HEK293 (cell line): ENCODE measurements at regions not wholly inside any gene's neighbourhood (a gene's known extent, or its start where the extent isn't known, plus 50 kb on each side); places are given as distances from the start of the nearest gene placed in this dataset.

ENCODE experiments used
- CTCF ChIA-PET: fragments of 350-600 bp; formaldehyde crosslinking; extraction: SDS; loops from one replicate; lab custom pipeline; 2021; ENCODE audit warnings: antibody characterized with exemption; lab: Yijun Ruan, JAX
- POLR2A ChIA-PET: fragments of 300-600 bp; formaldehyde crosslinking; extraction: SDS; loops from one replicate; lab custom pipeline; 2020; ENCODE audit warnings: antibody characterized with exemption, inconsistent platforms; lab: Yijun Ruan, JAX
- H3K27ac ChIP-seq: fragments of 200-500 bp; sonication (Bioruptor generic); 2 replicates; pipeline ENCODE4 v1.5.1; 2014; ENCODE audit warnings: low read depth, low read length, control low read depth, inconsistent platforms; ENCODE audit errors: extremely low read depth
- H3K36me3 ChIP-seq, 2 experiments: fragments of 200-500 bp in 1 of 2; sonication (Bioruptor generic) in 1 of 2; 1 replicate in 1 of 2; 2 replicates in 1 of 2; pipeline ENCODE4 v1.5.1; 2014 to 2017; ENCODE audit warnings: inconsistent platforms in 2 of 2, low read length in 2 of 2; ENCODE audit not compliant: control insufficient read depth in 2 of 2, insufficient read depth in 1 of 2
- H3K4me1 ChIP-seq: fragments of 200-500 bp; sonication (Bioruptor generic); 2 replicates; pipeline ENCODE4 v1.5.1; 2014; ENCODE audit warnings: mild to moderate bottlenecking, low read length, inconsistent platforms; ENCODE audit not compliant: control insufficient read depth, insufficient read depth
- H3K4me3 ChIP-seq: 2 replicates; pipeline ENCODE4 v1.5.1; 2011; ENCODE audit warnings: low read depth, mild to moderate bottlenecking, control low read depth, low read length, moderate library complexity
- H3K9me3 ChIP-seq: fragments of 200-500 bp; sonication (Bioruptor generic); 2 replicates; pipeline ENCODE4 v1.5.1; 2014; ENCODE audit warnings: low read depth, low read length, inconsistent platforms; ENCODE audit not compliant: control insufficient read depth, insufficient read depth
- IKZF3 ChIP-seq: fragments of 450-650 bp; IDR thresholded peaks from 2 replicates; pipeline ENCODE4 v1.5.0; 2018; ENCODE audit warnings: missing biosample characterization, mild to moderate bottlenecking, missing genetic modification characterization, moderate library complexity
- KLF7 ChIP-seq: fragments of 450-650 bp; formaldehyde crosslinking; IDR thresholded peaks from 2 replicates; pipeline ENCODE4 v1.5.1; 2016; ENCODE audit warnings: missing biosample characterization, missing genetic modification characterization, borderline replicate concordance
- TRIM28 ChIP-seq: IDR thresholded peaks from 2 replicates; pipeline ENCODE4 v1.6.1; 2011; ENCODE audit warnings: low read length, control low read depth, borderline replicate concordance
- ZBTB7A ChIP-seq: fragments of 450-650 bp; formaldehyde crosslinking; IDR thresholded peaks from 2 replicates; pipeline ENCODE4 v1.5.1; 2016; ENCODE audit warnings: low read depth, missing biosample characterization, missing genetic modification characterization
- ZEB2 ChIP-seq: fragments of 450-650 bp; formaldehyde crosslinking; IDR thresholded peaks from 2 replicates; pipeline ENCODE4 v1.5.1; 2016; ENCODE audit warnings: missing biosample characterization, missing genetic modification characterization
- ZNF184 ChIP-seq: fragments of 450-650 bp; IDR thresholded peaks from 2 replicates; pipeline ENCODE4 v1.5.1; 2018; ENCODE audit warnings: missing biosample characterization, mild to moderate bottlenecking, missing genetic modification characterization
- ZNF211 ChIP-seq: fragments of 450-650 bp; formaldehyde crosslinking; IDR thresholded peaks from 2 replicates; pipeline ENCODE4 v1.5.1; 2016; ENCODE audit warnings: low read depth, missing biosample characterization, missing genetic modification characterization
- ZNF335 ChIP-seq: fragments of 450-650 bp; formaldehyde crosslinking; conservative IDR thresholded peaks from 2 replicates; pipeline ENCODE4 v1.5.1; 2016; ENCODE audit warnings: missing biosample characterization, missing genetic modification characterization
- ZNF350 ChIP-seq: fragments of 450-650 bp; formaldehyde crosslinking; IDR thresholded peaks from 2 replicates; pipeline ENCODE4 v1.5.0; 2017; ENCODE audit warnings: missing biosample characterization, mild to moderate bottlenecking, missing genetic modification characterization
- ZNF473 ChIP-seq: fragments of 450-650 bp; formaldehyde crosslinking; IDR thresholded peaks from 2 replicates; pipeline ENCODE4 v1.5.1; 2017; ENCODE audit warnings: missing biosample characterization, missing genetic modification characterization
- ZNF521 ChIP-seq: fragments of 450-650 bp; formaldehyde crosslinking; IDR thresholded peaks from 2 replicates; pipeline ENCODE4 v1.5.1; 2017; ENCODE audit warnings: missing biosample characterization, mild to moderate bottlenecking, missing genetic modification characterization
- ZNF548 ChIP-seq: fragments of 450-650 bp; formaldehyde crosslinking; IDR thresholded peaks from 2 replicates; pipeline ENCODE4 v1.5.1; 2016; ENCODE audit warnings: missing biosample characterization, missing genetic modification characterization
- ZNF596 ChIP-seq: fragments of 450-650 bp; IDR thresholded peaks from 2 replicates; pipeline ENCODE4 v1.5.0; 2018; ENCODE audit warnings: missing biosample characterization, mild to moderate bottlenecking, missing genetic modification characterization, moderate library complexity
- ZNF747 ChIP-seq: fragments of 450-650 bp; formaldehyde crosslinking; IDR thresholded peaks from 2 replicates; pipeline ENCODE4 v1.5.1; 2016; ENCODE audit warnings: missing biosample characterization, missing genetic modification characterization
- ZNF768 ChIP-seq: fragments of 450-650 bp; formaldehyde crosslinking; IDR thresholded peaks from 2 replicates; pipeline ENCODE4 v1.5.1; 2018; ENCODE audit warnings: missing biosample characterization, mild to moderate bottlenecking, missing genetic modification characterization
- ZNF776 ChIP-seq: fragments of 450-650 bp; formaldehyde crosslinking; IDR thresholded peaks from 2 replicates; pipeline ENCODE4 v1.5.0; 2017; ENCODE audit warnings: missing biosample characterization, missing genetic modification characterization, borderline replicate concordance
- ZSCAN30 ChIP-seq: fragments of 450-650 bp; IDR thresholded peaks from 2 replicates; pipeline ENCODE4 v1.5.1; 2018; ENCODE audit warnings: missing biosample characterization, mild to moderate bottlenecking, missing genetic modification characterization, moderate library complexity
- TF ChIP-seq, protein P1 (sequence below): fragments of 450-650 bp; formaldehyde crosslinking; IDR thresholded peaks from 2 replicates; pipeline ENCODE4 v1.5.1; 2016; ENCODE audit warnings: missing biosample characterization, missing genetic modification characterization
- TF ChIP-seq, protein P2 (sequence below): fragments of 450-650 bp; formaldehyde crosslinking; IDR thresholded peaks from 2 replicates; pipeline ENCODE4 v1.5.1; 2016; ENCODE audit warnings: missing biosample characterization, missing genetic modification characterization, borderline replicate concordance
- TF ChIP-seq, protein P3 (sequence below): fragments of 450-650 bp; formaldehyde crosslinking; IDR thresholded peaks from 2 replicates; pipeline ENCODE4 v1.5.1; 2016; ENCODE audit warnings: missing biosample characterization, missing genetic modification characterization
- TF ChIP-seq, protein P4 (sequence below): fragments of 450-650 bp; formaldehyde crosslinking; IDR thresholded peaks from 2 replicates; pipeline ENCODE4 v1.5.1; 2016; ENCODE audit warnings: missing biosample characterization, missing genetic modification characterization, low read depth

DNA sequence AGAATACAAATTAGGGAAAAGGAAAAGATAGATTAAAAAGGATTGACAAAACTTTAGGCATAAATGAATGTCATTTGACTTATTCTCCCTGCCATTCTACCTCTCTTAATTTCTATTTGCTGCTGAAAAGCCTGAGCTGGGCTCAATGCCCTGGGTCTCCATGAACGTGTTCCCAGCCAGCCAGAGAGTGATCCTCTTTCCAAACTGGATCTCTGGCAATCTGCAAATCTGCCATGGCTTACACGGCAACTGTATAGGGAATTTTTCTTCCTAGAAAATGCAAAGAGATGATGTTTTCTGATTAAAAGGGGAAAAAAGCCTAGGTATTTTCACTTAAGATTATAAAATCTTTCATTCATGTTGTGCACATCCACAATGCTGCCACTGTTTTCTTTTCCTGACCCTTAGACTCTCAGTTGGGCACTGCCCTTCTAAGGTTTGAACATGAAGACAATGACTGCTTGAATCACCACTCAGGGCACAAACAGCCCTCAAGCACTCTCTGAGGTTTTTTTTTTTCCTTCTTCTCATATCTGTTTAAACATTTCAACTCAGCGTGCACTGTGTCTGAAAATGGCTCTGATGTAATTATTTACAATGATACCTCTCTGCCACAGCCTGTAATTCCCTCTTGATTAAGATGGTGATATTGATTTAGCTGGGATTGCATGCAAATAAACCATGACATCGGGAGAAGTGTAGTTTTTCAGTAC is 60.3 kb downstream of the DACT1 start:
- H3K9me3 ChIP-seq = no peaks in the 10 kb centered on the region
- H3K27ac ChIP-seq = peak overlapping the region; percentile 29; the same call in 1 of the 2 replicates
- no peaks in the 10 kb centered on the region for H3K36me3 ChIP-seq
- TF ChIP-seq TRIM28 (peak; percentile 51; the same call in 1 of the 2 replicates), ZNF596 (tag by site-specific recombination) (no peak), ZBTB7A (tag by site-specific recombination) (no peak), ZNF184 (no peak), ZNF350 (tag by site-specific recombination) (no peak), ZNF473 (tag by site-specific recombination) (no peak)
- TF ChIP-seq, protein P1, sequence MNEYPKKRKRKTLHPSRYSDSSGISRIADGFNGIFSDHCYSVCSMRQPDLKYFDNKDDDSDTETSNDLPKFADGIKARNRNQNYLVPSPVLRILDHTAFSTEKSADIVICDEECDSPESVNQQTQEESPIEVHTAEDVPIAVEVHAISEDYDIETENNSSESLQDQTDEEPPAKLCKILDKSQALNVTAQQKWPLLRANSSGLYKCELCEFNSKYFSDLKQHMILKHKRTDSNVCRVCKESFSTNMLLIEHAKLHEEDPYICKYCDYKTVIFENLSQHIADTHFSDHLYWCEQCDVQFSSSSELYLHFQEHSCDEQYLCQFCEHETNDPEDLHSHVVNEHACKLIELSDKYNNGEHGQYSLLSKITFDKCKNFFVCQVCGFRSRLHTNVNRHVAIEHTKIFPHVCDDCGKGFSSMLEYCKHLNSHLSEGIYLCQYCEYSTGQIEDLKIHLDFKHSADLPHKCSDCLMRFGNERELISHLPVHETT (tag by site-specific recombination) = no peak
- H3K4me1 ChIP-seq = peaks cover 18% of the 10 kb centered on the region
- CTCF ChIA-PET = no interaction called here
- H3K4me3 ChIP-seq = no peak overlapping the region
- POLR2A ChIA-PET = no interaction called here

DNA sequence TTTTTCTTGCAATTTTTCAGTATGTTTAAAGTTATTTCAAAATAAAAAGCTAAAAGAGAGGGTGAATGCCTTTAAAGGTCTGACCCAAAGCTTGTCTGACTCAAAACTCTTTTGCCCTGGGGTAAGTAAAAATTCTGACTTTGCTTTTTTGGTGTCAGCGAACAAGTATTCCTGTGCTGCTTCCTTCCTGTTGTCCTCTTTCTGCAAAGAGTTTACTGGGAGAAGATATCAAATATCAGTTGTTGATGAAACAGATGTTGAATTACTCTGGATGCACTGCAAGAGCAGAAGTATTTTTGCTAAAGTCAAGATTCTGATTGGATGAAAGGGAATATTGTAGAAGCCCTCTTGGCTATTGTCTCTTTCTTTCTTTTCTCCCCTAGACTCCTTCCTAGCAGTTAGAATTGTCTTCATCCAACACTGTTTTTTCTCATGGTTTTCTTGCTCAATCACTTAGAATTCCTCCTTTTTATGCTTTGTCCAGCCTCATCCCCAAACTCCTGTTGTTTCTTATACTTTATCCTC is 62.0 kb downstream of the DACT1 start:
- TF ChIP-seq ZNF768 (tag by site-specific recombination) (no peak), ZEB2 (tag by site-specific recombination) (no peak), KLF7 (no peak)
- TF ChIP-seq, protein P2, sequence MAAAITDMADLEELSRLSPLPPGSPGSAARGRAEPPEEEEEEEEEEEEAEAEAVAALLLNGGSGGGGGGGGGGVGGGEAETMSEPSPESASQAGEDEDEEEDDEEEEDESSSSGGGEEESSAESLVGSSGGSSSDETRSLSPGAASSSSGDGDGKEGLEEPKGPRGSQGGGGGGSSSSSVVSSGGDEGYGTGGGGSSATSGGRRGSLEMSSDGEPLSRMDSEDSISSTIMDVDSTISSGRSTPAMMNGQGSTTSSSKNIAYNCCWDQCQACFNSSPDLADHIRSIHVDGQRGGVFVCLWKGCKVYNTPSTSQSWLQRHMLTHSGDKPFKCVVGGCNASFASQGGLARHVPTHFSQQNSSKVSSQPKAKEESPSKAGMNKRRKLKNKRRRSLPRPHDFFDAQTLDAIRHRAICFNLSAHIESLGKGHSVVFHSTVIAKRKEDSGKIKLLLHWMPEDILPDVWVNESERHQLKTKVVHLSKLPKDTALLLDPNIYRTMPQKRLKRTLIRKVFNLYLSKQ (tag by site-specific recombination) = no peak
- TF ChIP-seq, protein P3, sequence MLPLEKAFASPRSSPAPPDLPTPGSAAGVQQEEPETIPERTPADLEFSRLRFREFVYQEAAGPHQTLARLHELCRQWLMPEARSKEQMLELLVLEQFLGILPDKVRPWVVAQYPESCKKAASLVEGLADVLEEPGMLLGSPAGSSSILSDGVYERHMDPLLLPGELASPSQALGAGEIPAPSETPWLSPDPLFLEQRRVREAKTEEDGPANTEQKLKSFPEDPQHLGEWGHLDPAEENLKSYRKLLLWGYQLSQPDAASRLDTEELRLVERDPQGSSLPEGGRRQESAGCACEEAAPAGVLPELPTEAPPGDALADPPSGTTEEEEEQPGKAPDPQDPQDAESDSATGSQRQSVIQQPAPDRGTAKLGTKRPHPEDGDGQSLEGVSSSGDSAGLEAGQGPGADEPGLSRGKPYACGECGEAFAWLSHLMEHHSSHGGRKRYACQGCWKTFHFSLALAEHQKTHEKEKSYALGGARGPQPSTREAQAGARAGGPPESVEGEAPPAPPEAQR (tag by site-specific recombination) = no peak
- TF ChIP-seq, protein P4, sequence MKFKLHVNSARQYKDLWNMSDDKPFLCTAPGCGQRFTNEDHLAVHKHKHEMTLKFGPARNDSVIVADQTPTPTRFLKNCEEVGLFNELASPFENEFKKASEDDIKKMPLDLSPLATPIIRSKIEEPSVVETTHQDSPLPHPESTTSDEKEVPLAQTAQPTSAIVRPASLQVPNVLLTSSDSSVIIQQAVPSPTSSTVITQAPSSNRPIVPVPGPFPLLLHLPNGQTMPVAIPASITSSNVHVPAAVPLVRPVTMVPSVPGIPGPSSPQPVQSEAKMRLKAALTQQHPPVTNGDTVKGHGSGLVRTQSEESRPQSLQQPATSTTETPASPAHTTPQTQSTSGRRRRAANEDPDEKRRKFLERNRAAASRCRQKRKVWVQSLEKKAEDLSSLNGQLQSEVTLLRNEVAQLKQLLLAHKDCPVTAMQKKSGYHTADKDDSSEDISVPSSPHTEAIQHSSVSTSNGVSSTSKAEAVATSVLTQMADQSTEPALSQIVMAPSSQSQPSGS (tag by site-specific recombination) = no peak
- Histone ChIP-seq H3K27ac (no peak overlapping the region), H3K9me3 (no peaks in the 10 kb centered on the region), H3K36me3 (no peaks in the 10 kb centered on the region), H3K4me3 (no peak overlapping the region), H3K4me1 (peaks cover 31% of the 10 kb centered on the region)
- POLR2A ChIA-PET = no interaction called here
- CTCF ChIA-PET = no interaction called here

DNA sequence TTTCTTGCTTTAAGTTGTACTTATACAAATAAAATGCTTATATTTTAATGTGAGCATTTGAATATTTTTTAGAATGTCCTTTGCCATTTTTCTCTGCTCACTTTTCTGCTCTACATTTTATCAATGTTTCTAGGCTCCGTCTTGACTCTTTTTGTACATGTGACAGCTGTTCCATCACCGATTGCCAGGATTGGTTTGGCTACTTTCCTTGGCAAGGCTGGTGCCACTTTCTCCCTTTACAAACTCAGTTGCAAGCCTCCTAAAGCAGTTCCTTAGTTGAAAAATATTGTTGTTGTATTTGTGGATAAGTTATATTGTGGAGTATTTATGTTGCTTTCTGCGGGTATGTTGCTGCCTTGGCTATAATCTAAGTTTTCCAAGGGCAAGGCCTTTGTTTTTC is 63.4 kb downstream of the DACT1 start:
- CTCF ChIA-PET = interaction anchor here (0.6 kb wide), 1 partner anchor 146 kb away, joined by 3 read pairs; no protein-coding TSS in a partner anchor
- POLR2A ChIA-PET = no interaction called here

More for the DNA sequence above, 63.4 kb downstream of the DACT1 start:
- Histone ChIP-seq H3K4me1 (peaks cover 36% of the 10 kb centered on the region), H3K36me3 (no peaks in the 10 kb centered on the region), H3K27ac (no peak overlapping the region), H3K9me3 (no peaks in the 10 kb centered on the region), H3K4me3 (no peak overlapping the region)
- TF ChIP-seq ZNF776 (tag by site-specific recombination) = no peak
- TF ChIP-seq IKZF3 (tag by site-specific recombination) = no peak
- no peak for TF ChIP-seq ZSCAN30 (tag by site-specific recombination)
- TF ChIP-seq ZNF548 (tag by site-specific recombination) = no peak
- TF ChIP-seq ZNF335 (tag by site-specific recombination) = no peak
- no peak for TF ChIP-seq ZNF211 (tag by site-specific recombination)
- no peak for TF ChIP-seq ZNF521 (tag by site-specific recombination)
- no peak for TF ChIP-seq ZNF747 (tag by site-specific recombination)
